NCI-H1092 (cell line): ENCODE measurements at regions not wholly inside any gene's neighbourhood (a gene's known extent, or its start where the extent isn't known, plus 50 kb on each side); places are given as distances from the start of the nearest gene placed in this dataset.
"Not testable (repeated sequence)": the region's sequence is repeated elsewhere in the genome, so short reads cannot be mapped to it uniquely, and the experiment has no call there.

Experiments
- DNase-seq: peaks from one replicate; lab custom pipeline; 2025; lab: John Stamatoyannopoulos, UW

GRCh38 chr7:46291050-46291438 is 370.0 kb upstream of the IGFBP3 start:
- no peak for DNase-seq

DNA sequence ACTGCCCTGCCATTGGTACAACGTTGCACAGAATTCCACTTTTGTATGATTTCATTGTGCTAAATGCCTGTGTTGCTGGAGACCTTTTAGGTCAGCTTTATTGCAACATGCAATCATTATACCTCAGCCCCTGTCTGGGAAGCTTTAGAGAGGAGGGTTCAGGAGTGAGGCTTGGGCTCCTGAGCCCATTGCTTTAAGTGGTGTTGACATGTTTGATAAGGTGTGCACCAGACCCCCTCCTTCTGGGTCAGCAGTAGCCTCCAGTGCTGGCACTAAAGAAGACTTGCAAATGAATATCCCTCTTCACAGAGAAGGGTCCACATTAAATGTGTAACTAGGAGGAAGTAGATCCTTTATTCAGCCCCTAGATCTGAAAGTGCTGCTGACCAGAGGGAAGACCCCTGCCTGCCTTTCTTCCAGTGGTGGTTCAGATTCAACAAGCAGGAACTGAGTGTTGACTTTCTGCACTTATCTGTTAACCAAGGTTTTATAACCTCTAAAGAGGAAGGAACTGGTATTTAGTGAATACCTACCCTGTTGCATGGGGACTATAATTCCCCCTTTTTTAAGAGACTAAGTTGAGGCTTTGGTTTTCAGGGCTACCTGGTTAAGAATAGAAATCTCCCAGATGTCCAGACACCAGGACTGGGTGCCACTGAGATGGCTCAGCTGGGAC is 369.4 kb upstream of the IGFBP3 start:
- no peak for DNase-seq

DNA sequence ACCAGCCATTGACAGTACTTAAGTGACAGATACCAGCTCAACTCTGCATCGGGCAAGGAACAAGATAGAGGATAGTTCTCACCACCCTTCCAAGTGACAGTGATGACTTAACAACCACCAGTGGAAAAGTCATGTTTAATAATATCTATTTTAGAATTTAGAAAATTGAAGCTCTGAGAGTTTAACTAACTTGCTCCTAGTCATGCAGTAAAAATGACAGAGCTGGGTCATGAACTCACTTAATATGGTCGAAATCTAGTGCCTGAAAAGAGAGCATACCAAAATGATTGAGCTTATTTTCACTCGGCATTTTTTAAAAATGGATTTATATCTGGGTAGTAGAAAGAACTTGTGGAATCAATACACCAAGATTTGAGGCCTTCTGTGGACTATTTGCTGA is 367.8 kb upstream of the IGFBP3 start:
- no peak for DNase-seq

DNA sequence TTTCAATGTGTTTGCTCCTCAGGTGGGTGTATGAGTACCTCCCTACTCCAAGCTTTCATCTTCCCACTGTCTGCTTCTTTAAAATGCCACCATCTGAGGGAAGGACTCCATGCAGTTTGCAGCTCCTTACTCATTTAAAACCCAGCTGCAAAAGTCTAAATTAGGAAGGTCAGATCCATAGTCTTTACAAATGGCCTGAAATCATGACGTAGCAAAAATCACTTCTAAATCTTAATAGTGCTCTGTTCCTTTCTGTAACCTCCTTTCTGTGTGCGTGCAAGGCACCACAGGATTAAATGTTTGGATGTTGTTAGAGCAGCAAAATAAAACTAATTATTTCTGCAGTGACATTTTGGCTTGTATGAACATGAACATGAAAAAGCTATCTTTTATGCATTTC is 366.9 kb upstream of the IGFBP3 start:
- no peak for DNase-seq

GRCh38 chr7:46286957-46287356 is 365.9 kb upstream of the IGFBP3 start:
- no peak for DNase-seq

DNA sequence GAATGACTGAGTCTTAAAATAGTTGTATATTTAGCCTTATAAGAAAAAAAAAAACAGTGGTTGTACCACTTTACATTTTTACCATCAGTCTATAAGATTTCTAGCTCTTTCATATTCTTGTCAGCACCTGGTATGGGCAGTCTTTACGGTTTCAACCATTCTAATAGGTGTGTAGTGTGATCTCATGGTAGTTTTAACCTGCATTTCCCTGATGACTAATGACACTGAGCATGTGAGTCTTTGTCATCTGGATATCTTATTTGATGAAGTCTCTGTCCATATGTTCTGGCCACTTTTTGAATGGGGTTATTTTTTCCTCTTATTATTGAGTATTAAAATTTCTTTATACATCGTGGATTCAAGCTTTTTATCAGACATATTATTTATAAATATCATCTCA is 365.3 kb upstream of the IGFBP3 start:
- no peak for DNase-seq

- no peak for DNase-seq
Measured at GRCh38 chr7:46285878-46286277, 364.8 kb upstream of the IGFBP3 start.

DNA sequence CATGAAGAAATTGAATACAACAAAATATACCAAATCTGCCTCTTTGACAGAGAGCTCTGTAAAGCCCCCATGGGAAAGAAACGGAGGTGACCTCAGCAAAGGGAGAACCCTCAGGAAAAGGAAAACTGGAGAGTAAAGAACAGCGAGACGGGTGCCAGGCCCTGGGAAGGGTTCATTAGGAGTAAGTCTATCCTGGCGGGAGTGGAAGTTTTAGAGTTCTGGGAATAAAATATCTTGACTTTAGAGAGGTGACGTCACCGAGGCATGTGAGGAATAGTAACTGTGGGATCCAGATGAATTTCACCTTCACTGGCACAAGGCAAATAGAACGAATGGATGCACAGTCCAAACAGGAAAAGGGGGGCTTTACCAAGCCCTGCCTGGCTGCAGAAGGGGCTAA is 362.8 kb upstream of the IGFBP3 start:
- no peak for DNase-seq

- no peak for DNase-seq
Measured at GRCh38 chr7:46282155-46282554, 361.1 kb upstream of the IGFBP3 start.

DNA sequence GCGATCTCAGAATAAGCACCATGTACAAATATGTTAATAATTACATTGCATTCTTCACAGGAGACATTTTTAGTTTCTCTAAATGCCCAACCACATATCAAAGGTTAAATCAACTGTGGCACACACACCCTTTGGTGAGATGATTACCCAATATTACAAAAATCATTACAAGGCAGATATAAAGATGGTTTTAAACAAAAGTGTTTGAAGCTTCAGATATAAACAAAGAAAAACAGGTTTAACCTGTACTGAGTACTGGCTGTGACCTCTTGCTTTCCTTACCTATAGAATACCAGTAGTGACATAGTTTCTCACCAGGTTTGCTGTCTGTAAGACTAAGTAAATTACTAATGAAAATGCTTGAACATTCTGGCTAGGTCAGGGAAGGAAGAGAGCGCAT is 360.0 kb upstream of the IGFBP3 start:
- DNase-seq = no peak

DNA sequence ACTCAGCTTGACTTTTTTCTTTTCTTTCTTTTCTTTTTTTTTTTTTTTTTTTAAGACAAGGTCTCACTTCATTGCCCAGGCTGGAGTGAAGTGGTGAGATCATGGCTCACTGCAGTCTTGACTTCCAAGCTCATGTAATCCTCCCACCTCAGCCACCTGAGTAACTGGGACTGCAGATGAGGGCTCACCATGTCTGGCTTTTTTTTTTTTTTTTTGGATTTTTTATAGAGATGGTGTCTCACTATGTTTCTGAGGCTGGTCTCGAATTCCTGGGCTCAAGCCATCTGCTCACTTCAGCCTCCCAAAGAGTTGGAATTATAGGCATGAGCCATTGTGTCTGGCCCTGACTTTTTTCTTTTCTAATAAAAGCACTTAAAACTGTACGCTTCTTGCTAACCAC is 358.2 kb upstream of the IGFBP3 start:
- DNase-seq = no peak

- no peak for DNase-seq
Measured at GRCh38 chr7:46264646-46265045, 343.6 kb upstream of the IGFBP3 start.

DNA sequence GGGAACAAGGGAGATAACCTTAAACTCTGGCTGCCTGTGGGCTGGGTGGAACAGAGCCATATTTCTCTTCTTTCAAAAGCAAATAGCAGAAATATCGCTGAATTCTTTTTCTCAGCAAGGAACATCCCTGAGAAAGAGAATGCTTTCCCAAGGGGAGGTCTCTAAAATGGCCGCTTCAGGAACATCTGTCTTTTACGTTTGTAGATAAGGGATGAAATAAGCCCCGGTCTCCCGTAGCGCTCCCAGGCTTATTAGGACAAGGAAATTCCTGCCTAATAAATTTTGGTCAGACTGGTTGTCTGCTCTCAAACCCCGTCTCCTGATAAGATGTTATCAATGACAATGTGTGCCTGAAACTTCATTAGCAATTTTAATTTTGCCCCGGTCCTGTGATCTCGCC is 340.6 kb upstream of the IGFBP3 start:
- DNase-seq = not testable (repeated sequence)

- no peak for DNase-seq
Measured at GRCh38 chr7:46259947-46260346, 338.9 kb upstream of the IGFBP3 start.

GRCh38 chr7:46257761-46258448 is 336.8 kb upstream of the IGFBP3 start:
- DNase-seq = no peak

- DNase-seq = no peak
Measured at GRCh38 chr7:46256870-46257661, 336.0 kb upstream of the IGFBP3 start.

DNA sequence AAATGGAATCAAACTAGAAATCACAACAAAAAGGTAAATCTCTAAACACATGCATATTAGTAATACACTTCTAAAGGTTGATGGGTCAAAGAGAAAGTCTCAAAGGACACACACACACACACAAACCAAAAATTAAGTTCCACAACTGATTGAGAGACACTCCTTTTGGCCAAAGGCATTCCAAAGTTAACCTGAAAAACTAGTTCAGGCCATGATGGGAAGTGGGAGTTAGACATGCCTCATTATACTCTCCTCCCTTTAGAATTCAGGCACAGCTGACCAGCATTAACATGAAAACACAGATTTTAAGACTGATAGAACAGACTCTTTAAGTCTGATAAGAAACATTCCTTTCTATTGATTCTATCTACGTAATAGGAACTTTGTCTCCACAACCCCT is 332.4 kb upstream of the IGFBP3 start:
- no peak for DNase-seq

DNA sequence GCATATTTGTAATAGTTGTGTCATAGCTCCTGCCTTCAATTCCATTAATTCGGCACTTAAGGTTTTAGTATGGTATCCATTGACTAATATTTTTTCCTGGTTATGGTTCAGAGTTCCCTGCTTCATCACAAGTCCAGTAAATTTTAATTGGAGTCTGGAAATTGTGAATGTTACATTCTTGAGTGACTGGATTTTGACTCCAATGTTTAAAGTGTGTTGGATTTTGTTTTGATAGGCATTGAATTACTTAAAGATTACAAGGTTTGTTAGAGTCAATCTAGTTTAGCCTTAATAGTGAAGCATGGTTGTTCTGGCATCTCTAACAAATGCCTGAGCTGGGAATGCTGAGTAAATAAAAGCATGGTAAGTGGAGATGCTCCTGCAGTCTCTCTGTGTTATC is 326.6 kb upstream of the IGFBP3 start:
- DNase-seq = no peak

- DNase-seq = no peak
Measured at GRCh38 chr7:46245586-46246111, 324.6 kb upstream of the IGFBP3 start.

DNA sequence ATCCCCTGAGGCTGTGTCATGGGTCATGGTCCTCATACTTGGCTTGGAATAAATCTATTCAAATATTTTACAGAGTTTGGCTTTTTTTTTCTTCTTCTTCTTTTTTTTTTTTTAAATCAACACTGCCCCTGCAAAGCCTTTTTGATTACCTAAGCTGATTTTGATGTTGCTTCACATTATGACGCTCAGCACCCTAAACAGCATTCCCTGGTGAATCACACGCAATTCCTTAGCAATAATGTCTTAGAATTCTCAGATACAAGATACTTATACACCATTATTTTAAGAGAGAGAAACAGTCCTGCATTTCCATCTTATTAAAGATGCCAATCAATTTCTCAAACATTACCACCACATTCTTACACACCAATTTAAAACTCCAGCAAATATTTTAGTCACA is 323.7 kb upstream of the IGFBP3 start:
- DNase-seq = no peak

GRCh38 chr7:46243406-46243805 is 322.3 kb upstream of the IGFBP3 start:
- DNase-seq = no peak

- DNase-seq = no peak
Measured at GRCh38 chr7:46239846-46240245, 318.8 kb upstream of the IGFBP3 start.

GRCh38 chr7:46237466-46237865 is 316.4 kb upstream of the IGFBP3 start:
- no peak for DNase-seq
